SK-N-SH (cell line): ENCODE measurements at regions not wholly inside any gene's neighbourhood (a gene's known extent, or its start where the extent isn't known, plus 50 kb on each side); places are given as distances from the start of the nearest gene placed in this dataset.

Experiments
- CTCF ChIA-PET: fragments of 300-600, 350-600 bp; formaldehyde crosslinking; extraction: SDS; loops from one replicate; lab custom pipeline; 2021; lab: Yijun Ruan, JAX
- POLR2A ChIA-PET: fragments of 350-600 bp; sonication (Branson Sonifier 250); formaldehyde crosslinking; extraction: SDS; loops from one replicate; lab custom pipeline; 2020; ENCODE audit warnings: antibody characterized with exemption, inconsistent platforms; lab: Yijun Ruan, JAX
- DNase-seq: peaks from one replicate; pipeline ENCODE4 v3.0.0; 2012
- H2AFZ ChIP-seq: fragments of 200-600 bp; sonication (generic); 2 replicates; pipeline ENCODE4 v1.8.1; 2016; ENCODE audit warnings: antibody characterized with exemption, mild to moderate bottlenecking, low read depth
- H3F3A ChIP-seq: fragments of 200-600 bp; sonication (generic); replicated peaks from 2 replicates; pipeline ENCODE3; 2016; ENCODE audit warnings: antibody characterized with exemption, mild to moderate bottlenecking; ENCODE audit not compliant: insufficient read depth
- H3K27ac ChIP-seq, 2 experiments: fragments of 200-500 bp in 1 of 2; fragments of 200-600 bp in 1 of 2; sonication (Bioruptor generic) in 1 of 2; sonication (generic), shearing (Covaris generic) in 1 of 2; 2 replicates each; pipeline versions ENCODE4 v1.5.1 to v1.6.1; 2014 to 2016; ENCODE audit warnings: low read depth in 2 of 2, inconsistent platforms in 1 of 2, low read length in 1 of 2, mild to moderate bottlenecking in 1 of 2, mixed read lengths in 1 of 2
- H3K27me3 ChIP-seq: fragments of 200-600 bp; sonication (generic), shearing (Covaris generic); 2 replicates; pipeline ENCODE4 v1.6.1; 2016; ENCODE audit warnings: mixed run types; ENCODE audit not compliant: insufficient read depth
- H3K36me3 ChIP-seq, 2 experiments: fragments of 200-500 bp in 1 of 2; fragments of 200-600 bp in 1 of 2; sonication (Bioruptor generic) in 1 of 2; sonication (generic) in 1 of 2; replicated peaks in 1 of 2; 2 replicates each; pipeline versions ENCODE3 to v1.5.1; 2014 to 2016; ENCODE audit warnings: low read length in 1 of 2, mild to moderate bottlenecking in 1 of 2; ENCODE audit not compliant: insufficient read depth in 2 of 2, control insufficient read depth in 1 of 2
- H3K4me1 ChIP-seq, 2 experiments: fragments of 200-500 bp in 1 of 2; fragments of 200-600 bp in 1 of 2; sonication (Bioruptor generic) in 1 of 2; sonication (generic), shearing (Covaris generic) in 1 of 2; 2 replicates each; pipeline versions ENCODE4 v1.5.1 to v1.6.1; 2014 to 2016; ENCODE audit warnings: low read depth in 1 of 2, low read length in 1 of 2, mixed run types in 1 of 2; ENCODE audit not compliant: insufficient read depth in 2 of 2, control insufficient read depth in 1 of 2
- H3K4me2 ChIP-seq: fragments of 200-600 bp; sonication (generic), shearing (Covaris generic); 2 replicates; pipeline ENCODE4 v1.6.1; 2017; ENCODE audit warnings: mixed run types
- H3K4me3 ChIP-seq, 2 experiments: fragments of 200-500 bp in 1 of 2; fragments of 200-600 bp in 1 of 2; sonication (Bioruptor generic) in 1 of 2; sonication (generic), shearing (Covaris generic) in 1 of 2; 2 replicates each; pipeline versions ENCODE4 v1.5.1 to v1.8.1; 2014 to 2016; ENCODE audit warnings: low read depth in 2 of 2, inconsistent platforms in 1 of 2, low read length in 1 of 2, mild to moderate bottlenecking in 1 of 2, mixed read lengths in 1 of 2, moderate library complexity in 1 of 2
- H3K79me2 ChIP-seq: fragments of 200-600 bp; sonication (generic); 2 replicates; pipeline ENCODE4 v1.8.1; 2017; ENCODE audit warnings: mild to moderate bottlenecking; ENCODE audit not compliant: insufficient read depth
- H3K9ac ChIP-seq: fragments of 200-600 bp; sonication (generic); 2 replicates; pipeline ENCODE4 v1.6.1; 2017; ENCODE audit warnings: mixed run types
- H3K9me2 ChIP-seq: fragments of 200-600 bp; sonication (generic); 2 replicates; pipeline ENCODE4 v1.6.1; 2017; ENCODE audit warnings: mixed run types
- H3K9me3 ChIP-seq: fragments of 200-600 bp; sonication (generic); 2 replicates; pipeline ENCODE4 v1.6.1; 2017; ENCODE audit warnings: mixed run types, mild to moderate bottlenecking, moderate library complexity
- H4K20me1 ChIP-seq: fragments of 200-600 bp; sonication (generic); 2 replicates; pipeline ENCODE4 v1.6.1; 2017; ENCODE audit warnings: mild to moderate bottlenecking, mixed run types; ENCODE audit not compliant: insufficient read depth
- CHD2 ChIP-seq: fragments of 150-350 bp; IDR thresholded peaks from 2 replicates; pipeline ENCODE4 v1.6.1; 2018; ENCODE audit warnings: low read length; ENCODE audit not compliant: partially characterized antibody
- EP300 ChIP-seq, 2 experiments: IDR thresholded peaks; 2 replicates each; pipeline versions ENCODE4 v1.4.0 to v1.6.1; 2012; ENCODE audit warnings: borderline replicate concordance in 1 of 2, low read depth in 1 of 2, low read length in 1 of 2
- EZH2phosphoT487 ChIP-seq: fragments of 200-600 bp; sonication (generic); IDR thresholded peaks from 2 replicates; pipeline ENCODE4 v1.6.1; 2017; ENCODE audit warnings: low read depth, mixed run types, mild to moderate bottlenecking, antibody characterized with exemption, moderate library complexity, borderline replicate concordance
- FOXM1 ChIP-seq: IDR thresholded peaks from 2 replicates; pipeline ENCODE4 v1.4.0; 2012; ENCODE audit warnings: low read depth, mild to moderate bottlenecking
- GABPA ChIP-seq: IDR thresholded peaks from 2 replicates; pipeline ENCODE4 v1.4.0; 2012; ENCODE audit warnings: low read depth, mild to moderate bottlenecking
- GATA2 ChIP-seq: sonication (generic); formaldehyde crosslinking; IDR thresholded peaks from 2 replicates; pipeline ENCODE4 v1.5.0; 2020; ENCODE audit warnings: mild to moderate bottlenecking, missing genetic modification reagents
- MXI1 ChIP-seq: IDR thresholded peaks from 2 replicates; pipeline ENCODE4 v1.6.1; 2012; ENCODE audit warnings: mild to moderate bottlenecking, low read depth, low read length, improper control_type of control experiment
- NFIC ChIP-seq: IDR thresholded peaks from 2 replicates; pipeline ENCODE4 v1.4.0; 2012; ENCODE audit warnings: borderline replicate concordance
- NRF1 ChIP-seq: IDR thresholded peaks from 2 replicates; pipeline ENCODE4 v1.6.1; 2012; ENCODE audit warnings: low read depth, mild to moderate bottlenecking, low read length
- POLR2AphosphoS5 ChIP-seq: IDR thresholded peaks from 2 replicates; pipeline ENCODE4 v1.6.1; 2012; ENCODE audit warnings: low read depth, low read length
- RAD21 ChIP-seq: IDR thresholded peaks from 2 replicates; pipeline ENCODE4 v1.6.1; 2012; ENCODE audit warnings: mild to moderate bottlenecking, low read length
- RCOR1 ChIP-seq: fragments of 150-350 bp; IDR thresholded peaks from 2 replicates; pipeline ENCODE4 v1.6.1; 2017; ENCODE audit warnings: antibody characterized with exemption, low read length
- REST ChIP-seq: IDR thresholded peaks from 2 replicates; pipeline ENCODE4 v1.6.1; 2012; ENCODE audit warnings: mild to moderate bottlenecking, low read depth, low read length, moderate library complexity
- RFX5 ChIP-seq: IDR thresholded peaks from 2 replicates; pipeline ENCODE4 v1.6.1; 2012; ENCODE audit warnings: mild to moderate bottlenecking, improper control_type of control experiment, low read length
- RXRA ChIP-seq: IDR thresholded peaks from 2 replicates; pipeline ENCODE4 v1.4.0; 2012; ENCODE audit warnings: low read depth, mild to moderate bottlenecking, borderline replicate concordance
- SIN3A ChIP-seq: IDR thresholded peaks from 2 replicates; pipeline ENCODE4 v1.6.1; 2012; ENCODE audit warnings: low read depth, mild to moderate bottlenecking, low read length, moderate library complexity, borderline replicate concordance
- SMC3 ChIP-seq: IDR thresholded peaks from 2 replicates; pipeline ENCODE4 v1.6.1; 2012; ENCODE audit warnings: low read depth, low read length, improper control_type of control experiment
- TAF1 ChIP-seq: IDR thresholded peaks from 2 replicates; pipeline ENCODE4 v1.6.1; 2012; ENCODE audit warnings: low read depth, mild to moderate bottlenecking, low read length, moderate library complexity, borderline replicate concordance
- USF1 ChIP-seq: IDR thresholded peaks from 2 replicates; pipeline ENCODE4 v1.4.0; 2012; ENCODE audit warnings: low read depth, borderline replicate concordance
- WGBS: methylation state at CpG from one replicate; pipeline ENCODE4 v1.1.6; 2017; ENCODE audit warnings: low lambda C conversion rate; 5-methylcytosine and 5-hydroxymethylcytosine counted together
- TF ChIP-seq, protein P1 (sequence below): fragments of 200-600 bp; sonication (generic); IDR thresholded peaks from 2 replicates; pipeline ENCODE4 v1.6.1; 2017; ENCODE audit warnings: antibody characterized with exemption, mild to moderate bottlenecking, moderate library complexity

GRCh38 chr20:39266989-39267388 is 304.8 kb downstream of the DHX35 start:
- Histone ChIP-seq H3K4me3 (no peak overlapping the region), H3K4me2 (no peak overlapping the region), H3K27ac (no peak overlapping the region), H3K9ac (no peak overlapping the region), H3F3A (no peaks in the 10 kb centered on the region), H3K36me3 (no peaks in the 10 kb centered on the region), H3K9me3 (no peaks in the 10 kb centered on the region), H3K4me1 (peaks cover 0 to 12% of the 10 kb centered on the region in 2 experiments; a peak in 1 of 4 replicates), H2AFZ (no peak overlapping the region), H3K79me2 (no peaks in the 10 kb centered on the region), H3K27me3 (no peaks in the 10 kb centered on the region)
- WGBS: 41% methylated on average over 4 of the region's 4 CpGs
- ChIA-PET POLR2A (no interaction called here), CTCF (interaction anchor here (1.0 to 9.3 kb wide), 9 partner anchors 10 to 1696 kb away, joined by 3 to 119 read pairs (median 5); no protein-coding TSS in a partner anchor)
- DNase-seq: no peak
- no peak for TF ChIP-seq TAF1
- no peak for TF ChIP-seq MXI1
- no peak for TF ChIP-seq POLR2AphosphoS5
- no peak for TF ChIP-seq RXRA
- no peak for TF ChIP-seq EP300 (IDR thresholded peaks at IDR 0.05; ENCODE audit: borderline replicate concordance in 1 of 2, low read depth in 1 of 2, low read length in 1 of 2)
- no peak for TF ChIP-seq SMC3
- no peak for TF ChIP-seq NRF1
- no peak for TF ChIP-seq NFIC
- TF ChIP-seq RCOR1: no peak
- TF ChIP-seq, all 33 proteins: peak for 0
- Histone ChIP-seq H4K20me1 (no peaks in the 10 kb centered on the region), H3K9me2 (no peaks in the 10 kb centered on the region)

- TF ChIP-seq RCOR1 (0 out of 2 replicates have a peak, but pooled peaks have one; percentile 18), SMC3 (peak; percentile 50), CHD2 (no peak), USF1 (no peak), MXI1 (no peak), RAD21 (peak; percentile 67), REST (no peak), GATA2 (CRISPR knock-in tag) (no peak), GABPA (no peak), EZH2phosphoT487 (no peak), RFX5 (no peak), FOXM1 (no peak), SIN3A (no peak), NRF1 (no peak), POLR2AphosphoS5 (no peak)
- TF ChIP-seq, protein P1, sequence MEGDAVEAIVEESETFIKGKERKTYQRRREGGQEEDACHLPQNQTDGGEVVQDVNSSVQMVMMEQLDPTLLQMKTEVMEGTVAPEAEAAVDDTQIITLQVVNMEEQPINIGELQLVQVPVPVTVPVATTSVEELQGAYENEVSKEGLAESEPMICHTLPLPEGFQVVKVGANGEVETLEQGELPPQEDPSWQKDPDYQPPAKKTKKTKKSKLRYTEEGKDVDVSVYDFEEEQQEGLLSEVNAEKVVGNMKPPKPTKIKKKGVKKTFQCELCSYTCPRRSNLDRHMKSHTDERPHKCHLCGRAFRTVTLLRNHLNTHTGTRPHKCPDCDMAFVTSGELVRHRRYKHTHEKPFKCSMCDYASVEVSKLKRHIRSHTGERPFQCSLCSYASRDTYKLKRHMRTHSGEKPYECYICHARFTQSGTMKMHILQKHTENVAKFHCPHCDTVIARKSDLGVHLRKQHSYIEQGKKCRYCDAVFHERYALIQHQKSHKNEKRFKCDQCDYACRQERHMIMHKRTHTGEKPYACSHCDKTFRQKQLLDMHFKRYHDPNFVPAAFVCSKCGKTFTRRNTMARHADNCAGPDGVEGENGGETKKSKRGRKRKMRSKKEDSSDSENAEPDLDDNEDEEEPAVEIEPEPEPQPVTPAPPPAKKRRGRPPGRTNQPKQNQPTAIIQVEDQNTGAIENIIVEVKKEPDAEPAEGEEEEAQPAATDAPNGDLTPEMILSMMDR: peak; percentile 83
- TF ChIP-seq, all 33 proteins: peak for 4
- Histone ChIP-seq H2AFZ (no peak overlapping the region), H3K79me2 (no peaks in the 10 kb centered on the region), H3F3A (no peaks in the 10 kb centered on the region), H3K9ac (no peak overlapping the region), H3K27me3 (no peaks in the 10 kb centered on the region), H3K36me3 (no peaks in the 10 kb centered on the region), H3K4me3 (no peak overlapping the region; a peak in 1 of 4 replicates), H3K4me1 (peaks cover 0 to 11% of the 10 kb centered on the region in 2 experiments; a peak in 1 of 4 replicates), H4K20me1 (no peaks in the 10 kb centered on the region), H3K27ac (no peak overlapping the region), H3K9me2 (no peaks in the 10 kb centered on the region), H3K9me3 (no peaks in the 10 kb centered on the region), H3K4me2 (no peak overlapping the region)
- DNase-seq: peak; percentile 64
- 11% methylated on average over 3 of the region's 3 CpGs for WGBS
- ChIA-PET POLR2A (no interaction called here), CTCF (interaction anchor here (0.6 to 9.3 kb wide), 40 partner anchors 9 to 1698 kb away, joined by 3 to 119 read pairs (median 4); no protein-coding TSS in a partner anchor)
These were observed 302.5 kb downstream of the DHX35 start for GRCh38 chr20:39264506-39265172.
